GM19397 (cell line): ENCODE measurements at regions not wholly inside any gene's neighbourhood (a gene's known extent, or its start where the extent isn't known, plus 50 kb on each side); places are given as distances from the start of the nearest gene placed in this dataset.

Source experiments
- ATAC-seq: cut with Tn5 transposase; IDR thresholded peaks from one replicate; pipeline ENCODE4 v1.9.1; 2021; ENCODE audit warnings: mild to moderate bottlenecking, moderate library complexity; ENCODE audit not compliant: unreplicated experiment

DNA sequence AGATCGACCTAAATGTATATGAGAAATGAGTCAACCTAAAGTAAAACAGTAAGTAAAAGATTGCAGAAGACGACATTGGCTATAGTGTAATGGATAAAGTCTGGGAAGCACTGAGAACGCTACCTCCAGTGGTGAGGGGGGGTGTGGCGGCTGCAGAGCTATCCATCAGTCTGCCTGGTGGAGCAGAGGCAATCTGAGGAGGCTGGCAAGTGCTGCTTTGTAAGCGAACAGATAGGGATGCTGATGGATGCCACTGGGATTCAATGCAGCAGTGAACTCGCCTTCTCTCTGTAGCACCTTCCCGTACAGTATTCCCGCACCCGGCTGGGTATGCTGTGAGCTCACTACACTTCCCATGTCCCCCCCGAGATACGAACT is 261.5 kb downstream of the NSG2 start:
- ATAC-seq: no peak

DNA sequence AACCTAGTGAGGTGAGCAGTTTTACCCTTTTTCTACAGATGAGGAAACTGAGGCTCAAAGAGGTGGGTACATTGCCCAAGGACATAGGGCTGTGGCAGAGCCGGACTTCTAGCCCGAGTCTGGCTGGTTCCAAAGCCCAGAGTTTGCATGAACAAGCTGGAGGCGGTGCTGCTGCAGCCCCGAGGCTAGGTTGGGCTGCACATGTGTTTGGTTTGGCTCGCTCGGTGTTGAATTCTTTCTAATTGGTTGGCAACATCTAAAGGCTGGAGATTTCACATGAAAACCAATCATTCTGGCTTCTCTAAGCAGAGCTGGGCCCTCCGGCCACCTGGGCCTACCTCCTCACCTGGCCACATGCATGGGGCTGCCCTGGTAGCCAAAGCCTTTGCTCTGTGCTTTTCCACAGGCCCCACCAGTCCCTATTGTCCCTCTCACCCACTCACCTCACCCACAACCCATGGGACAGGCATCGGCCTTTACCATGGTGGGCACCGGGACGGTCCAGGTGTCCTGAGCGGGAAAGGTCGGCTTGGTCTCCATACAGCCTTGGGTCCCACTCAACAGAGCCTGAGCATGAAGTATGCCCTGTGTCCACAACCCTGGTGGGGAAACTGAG is 262.3 kb downstream of the NSG2 start:
- ATAC-seq: no peak

DNA sequence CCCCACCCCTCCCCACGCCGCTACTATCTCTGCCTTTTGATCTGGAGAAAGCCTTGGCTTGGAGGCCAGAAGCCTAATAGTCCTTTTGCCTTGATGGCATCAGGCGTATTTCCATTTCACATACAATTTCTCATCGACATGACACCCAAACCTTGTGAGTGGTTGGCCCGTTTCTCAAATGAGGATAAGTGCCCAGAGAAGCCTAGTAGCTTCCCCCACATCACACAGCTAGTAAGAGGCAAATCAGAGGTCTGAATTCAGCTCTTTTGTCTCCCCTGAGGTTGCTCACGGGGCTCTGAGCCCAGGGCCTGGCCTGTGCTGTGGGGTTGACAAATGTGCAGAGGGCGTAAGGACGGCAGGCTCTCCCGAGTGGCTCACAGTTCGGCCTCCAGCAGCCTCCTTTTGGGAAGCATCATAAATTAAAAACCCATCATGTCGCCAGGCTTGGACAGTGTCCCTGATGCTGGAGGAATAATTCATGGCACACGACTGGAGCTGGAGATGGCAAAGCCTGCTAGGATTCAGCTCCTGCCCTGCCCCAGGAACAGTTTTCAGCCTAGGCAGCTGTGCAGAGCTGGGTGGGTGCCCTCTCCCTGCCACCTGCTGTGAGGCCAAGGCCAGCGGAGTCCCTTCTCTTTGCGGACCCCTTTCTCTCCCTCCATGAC is 263.8 kb downstream of the NSG2 start:
- ATAC-seq: no peak

DNA sequence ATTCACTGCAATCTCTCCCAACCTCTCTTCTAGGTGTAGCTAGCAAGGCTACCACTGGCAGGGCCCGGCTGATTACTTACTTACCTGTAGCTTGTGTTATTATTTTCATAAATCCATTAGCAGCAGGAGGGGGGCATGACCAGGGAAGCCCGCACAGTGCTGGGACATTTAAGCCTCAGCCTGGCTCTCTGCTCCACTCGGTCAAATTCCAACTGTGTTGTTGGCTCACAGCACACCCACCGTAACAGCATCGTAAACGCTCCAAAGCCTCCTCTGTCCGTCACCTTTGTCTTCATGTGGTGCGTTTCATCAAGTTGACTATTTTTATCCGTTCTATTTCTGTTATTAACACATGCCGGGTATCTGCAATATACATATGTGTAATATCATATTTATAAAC is 264.7 kb downstream of the NSG2 start:
- ATAC-seq: no peak

DNA sequence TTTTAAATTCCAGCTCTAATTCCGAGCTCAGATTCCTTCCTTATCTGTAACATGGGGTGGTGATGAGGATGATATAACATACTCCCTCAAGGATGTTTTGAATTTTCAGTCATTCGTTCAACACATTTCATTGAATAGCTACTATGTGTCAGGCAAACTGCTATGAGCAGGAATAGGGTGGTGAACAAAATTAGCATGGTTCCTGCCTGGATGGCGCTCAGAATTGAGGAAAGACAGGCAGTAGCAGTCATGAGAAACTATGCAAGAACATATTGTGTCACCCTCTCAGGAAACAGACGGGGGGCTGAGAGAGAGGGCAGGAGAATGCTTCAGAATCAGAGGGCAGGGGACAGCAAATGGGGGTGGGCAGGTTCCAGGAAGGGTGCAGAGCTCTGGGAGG is 265.2 kb downstream of the NSG2 start:
- ATAC-seq: no peak

DNA sequence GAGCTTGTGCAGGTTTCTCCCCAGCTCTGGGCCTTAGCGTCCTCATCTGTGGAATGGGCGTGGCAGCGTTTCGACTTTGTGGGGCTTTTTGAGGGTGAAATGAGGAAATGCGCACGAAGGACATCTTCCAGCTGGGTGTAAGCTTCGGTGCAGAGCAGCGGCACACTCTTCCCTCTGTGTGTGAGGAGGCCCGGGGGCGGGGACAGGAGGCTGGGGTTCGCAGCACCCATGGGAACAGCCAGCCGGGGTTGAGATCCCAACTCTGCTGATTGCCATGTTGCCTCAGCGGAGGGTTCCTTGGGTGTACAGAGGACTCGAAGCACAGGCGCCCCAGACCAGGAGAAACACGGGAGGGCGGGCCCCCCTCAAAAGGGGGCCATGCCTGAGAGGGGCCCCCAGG is 265.6 kb downstream of the NSG2 start:
- ATAC-seq: no peak

DNA sequence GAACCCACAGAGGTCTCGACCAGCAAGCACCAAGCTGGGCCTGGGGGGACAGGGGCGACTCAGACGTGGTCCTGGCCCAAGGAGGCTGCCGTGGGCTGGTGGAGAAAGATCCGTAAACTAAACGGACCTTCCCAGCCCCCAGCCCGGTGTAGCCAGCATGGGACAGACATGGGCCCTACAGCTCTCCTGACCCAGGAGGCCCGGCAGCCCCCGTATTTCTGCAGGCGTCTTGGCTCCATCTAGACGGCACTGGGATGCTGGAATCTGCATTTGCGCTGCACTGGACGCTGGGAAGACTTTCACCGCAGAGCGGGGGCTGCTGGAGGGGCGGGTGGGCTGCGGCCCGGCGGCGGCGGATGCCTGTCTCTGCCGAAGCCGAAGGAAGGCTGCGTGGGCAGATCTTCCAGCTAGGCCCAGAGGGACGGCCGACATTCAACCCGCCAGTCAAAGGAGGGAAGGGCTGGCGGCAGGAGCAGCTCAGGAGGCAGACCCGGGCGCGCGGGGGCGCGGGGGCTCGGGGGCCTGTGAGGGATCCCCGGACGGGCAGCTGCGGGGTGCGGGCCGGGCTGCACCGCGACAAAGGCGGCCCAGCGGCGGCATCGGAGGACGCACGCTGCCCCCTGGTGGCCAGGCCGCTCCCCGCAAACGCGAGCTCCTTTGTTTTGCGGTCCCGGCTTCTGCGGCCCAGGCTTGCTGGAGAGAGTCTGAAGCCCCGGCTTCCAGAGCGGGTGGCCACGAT is 266.2 kb downstream of the NSG2 start:
- ATAC-seq: no peak

DNA sequence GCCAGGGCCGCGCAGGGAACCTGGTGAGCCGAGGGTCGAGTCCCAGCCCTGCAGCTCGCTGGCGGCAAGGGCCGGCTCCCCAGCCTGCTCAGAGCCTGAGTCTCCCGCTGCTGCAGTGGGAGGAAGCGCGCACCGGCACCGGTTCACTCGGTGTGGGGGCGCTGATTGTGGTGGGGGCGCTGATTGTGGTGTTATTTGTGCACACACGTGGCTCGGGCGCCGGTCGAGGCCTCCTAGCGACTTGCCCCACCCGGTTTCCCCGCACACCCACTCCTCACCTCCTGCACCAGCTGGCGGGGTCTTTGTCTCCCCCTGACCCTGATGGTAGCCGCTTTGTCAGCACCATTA is 266.7 kb downstream of the NSG2 start:
- ATAC-seq: no peak

DNA sequence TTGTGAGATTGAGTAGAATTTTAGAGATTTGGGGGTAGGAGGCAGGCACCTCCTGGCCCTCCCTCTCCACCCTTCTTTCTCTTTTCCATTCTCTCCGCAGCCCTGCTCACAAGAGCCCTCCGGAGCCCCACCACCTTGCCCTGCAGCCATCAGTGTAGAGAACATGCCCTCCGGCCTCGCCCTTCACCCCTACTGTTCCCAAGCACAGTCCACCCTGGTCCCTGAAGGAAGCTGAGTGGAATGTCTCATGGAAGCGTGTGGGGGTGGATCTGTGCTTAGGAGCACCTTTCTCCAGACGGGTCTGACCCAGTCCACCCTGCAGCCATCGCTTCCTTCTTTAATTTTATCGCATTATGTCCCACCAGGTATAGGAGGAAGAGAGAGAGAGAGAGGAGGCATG is 267.1 kb downstream of the NSG2 start:
- ATAC-seq: no peak

DNA sequence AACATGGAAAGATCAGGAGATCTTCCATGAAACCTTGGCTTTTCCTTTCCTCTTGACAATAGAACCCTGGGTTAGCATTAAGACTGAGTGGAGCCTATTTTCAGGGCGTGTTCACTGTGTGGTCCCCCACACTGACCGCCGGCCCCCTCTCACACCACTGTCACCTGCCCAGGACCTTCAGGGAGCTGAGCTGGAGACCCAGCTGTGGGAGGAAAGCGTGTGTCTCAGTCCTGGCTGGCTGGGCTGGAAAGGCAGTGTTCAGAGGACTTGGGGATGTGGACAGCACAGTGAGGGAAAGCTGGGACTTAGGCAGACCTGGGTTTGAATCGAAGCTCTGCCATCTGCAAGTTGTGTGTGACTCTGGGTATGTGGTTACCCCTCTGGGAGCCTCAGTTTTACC is 268.1 kb downstream of the NSG2 start:
- no peak for ATAC-seq

DNA sequence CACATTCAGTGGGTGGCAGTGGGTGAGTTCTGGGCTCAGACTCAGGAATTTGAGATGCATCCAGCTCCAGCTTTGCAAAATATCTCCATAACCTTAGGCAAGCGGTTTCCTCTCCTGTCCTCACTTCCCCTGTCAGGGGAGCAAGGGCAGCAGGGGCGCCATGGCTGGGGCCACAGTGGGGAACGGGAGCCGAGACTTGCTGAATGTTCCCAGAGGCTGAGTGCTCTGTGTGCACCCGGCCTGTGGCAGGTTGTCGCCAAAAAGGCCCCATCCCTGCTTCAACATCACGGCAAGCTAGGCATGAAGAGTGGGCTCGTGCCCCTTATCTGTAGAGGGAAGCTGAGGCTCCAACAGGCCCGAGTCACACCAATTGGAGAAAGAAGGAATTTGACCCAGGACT is 268.8 kb downstream of the NSG2 start:
- no peak for ATAC-seq

DNA sequence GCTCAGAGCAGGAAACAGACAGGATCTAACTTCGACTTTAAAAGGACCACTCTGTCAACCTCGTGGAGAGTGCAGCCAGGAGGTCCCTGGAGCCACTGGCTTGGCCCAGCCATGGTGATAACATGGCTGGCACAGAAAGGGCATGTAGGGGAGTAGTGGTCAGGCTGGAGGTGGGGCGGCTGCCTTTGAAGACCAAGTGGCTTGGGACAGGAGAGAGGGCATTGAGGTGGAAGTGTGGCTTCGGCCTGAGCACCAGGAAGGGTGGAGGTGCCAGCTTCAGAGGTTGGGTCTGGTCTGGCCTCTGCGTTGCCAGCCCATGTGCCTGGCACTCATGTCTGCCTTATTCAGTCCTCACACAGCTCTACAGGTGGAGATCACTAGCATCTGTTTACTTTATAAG is 270.0 kb downstream of the NSG2 start:
- ATAC-seq: no peak

DNA sequence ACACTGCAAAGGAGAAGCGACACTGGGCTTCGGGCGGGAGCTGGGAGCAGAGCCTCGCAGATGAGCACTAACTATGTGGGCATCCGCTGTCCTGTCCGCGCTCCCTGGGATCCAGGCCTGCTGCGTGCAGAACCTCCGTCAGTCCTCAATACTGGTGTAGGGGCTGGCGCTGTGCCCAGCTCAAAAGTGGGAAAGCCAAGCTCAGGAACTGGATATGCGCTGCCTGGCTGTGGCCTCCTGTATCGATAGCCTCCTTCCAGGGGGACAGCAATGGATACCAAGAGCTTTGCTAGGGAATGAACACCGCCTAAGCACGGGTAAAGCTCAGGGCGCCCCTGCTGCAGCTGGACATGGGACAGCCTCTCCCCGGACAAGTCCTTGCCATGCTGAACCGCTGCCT is 270.4 kb downstream of the NSG2 start:
- no peak for ATAC-seq

DNA sequence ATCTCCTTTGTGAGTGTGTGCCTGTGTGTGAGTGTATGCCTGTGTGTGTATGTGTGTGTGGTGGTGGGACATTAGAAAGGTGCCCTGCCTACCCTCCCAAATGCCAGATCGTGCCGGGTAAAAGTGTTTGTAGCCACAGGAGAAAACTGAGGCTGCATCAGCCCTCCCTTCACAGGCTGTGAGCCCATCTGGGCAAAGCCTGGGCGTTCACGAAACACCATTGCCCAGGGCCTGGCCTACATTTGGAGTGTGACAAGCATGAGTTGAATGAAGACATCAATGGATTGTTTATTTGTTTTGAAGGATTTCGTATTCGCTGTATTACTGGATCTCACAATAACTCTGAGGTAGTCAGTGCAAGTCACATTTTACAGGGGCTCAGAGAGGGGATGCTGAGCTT is 270.8 kb downstream of the NSG2 start:
- no peak for ATAC-seq

DNA sequence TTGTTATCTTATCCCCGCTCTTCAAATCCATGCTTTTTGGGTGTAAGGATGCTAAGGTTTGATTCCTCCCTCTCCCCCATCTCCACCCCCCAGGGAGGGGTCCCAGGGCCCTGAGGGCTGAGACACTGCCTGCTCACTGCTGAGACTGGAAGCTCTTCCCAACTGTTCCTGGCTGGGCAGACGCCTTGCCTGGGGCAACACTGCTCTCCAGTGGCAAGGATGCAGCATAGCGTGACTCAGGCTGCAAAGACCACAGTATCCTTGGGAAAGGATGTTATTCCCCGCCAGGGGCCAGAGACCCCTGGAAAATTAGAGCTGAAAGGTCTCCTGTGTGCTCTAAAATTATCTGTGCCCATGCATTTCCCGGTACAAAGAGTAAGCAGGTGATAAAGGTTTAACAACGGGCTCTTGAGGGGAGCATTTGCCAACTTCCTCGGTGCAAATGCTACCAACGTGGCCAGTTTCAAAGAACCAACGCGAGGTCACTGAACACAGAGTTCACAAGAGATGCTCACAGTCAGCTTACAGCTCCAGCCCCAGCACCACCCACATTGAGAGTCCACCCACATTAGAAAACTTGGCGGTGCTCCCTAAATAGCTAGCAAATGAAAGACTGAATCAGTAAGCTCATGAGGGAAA is 271.9 kb downstream of the NSG2 start:
- no peak for ATAC-seq

DNA sequence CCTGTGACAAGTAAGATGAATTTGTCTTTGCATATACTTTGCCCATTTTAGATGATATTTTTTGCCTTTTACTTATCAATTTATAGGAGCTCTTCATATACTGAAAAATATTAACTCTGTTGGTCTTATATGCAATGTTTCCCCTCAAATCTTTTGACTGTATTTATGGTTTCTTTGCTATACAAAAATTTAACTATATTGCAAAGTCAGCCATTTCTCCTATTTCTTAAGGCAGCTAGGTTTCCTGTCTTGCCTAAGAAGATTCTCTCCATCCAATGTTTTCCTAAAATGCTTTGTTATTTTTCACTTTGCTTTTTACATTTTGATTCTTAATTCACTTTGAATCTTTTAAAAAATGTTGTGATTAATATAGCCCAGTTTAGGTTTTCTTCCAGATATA is 273.1 kb downstream of the NSG2 start:
- no peak for ATAC-seq

DNA sequence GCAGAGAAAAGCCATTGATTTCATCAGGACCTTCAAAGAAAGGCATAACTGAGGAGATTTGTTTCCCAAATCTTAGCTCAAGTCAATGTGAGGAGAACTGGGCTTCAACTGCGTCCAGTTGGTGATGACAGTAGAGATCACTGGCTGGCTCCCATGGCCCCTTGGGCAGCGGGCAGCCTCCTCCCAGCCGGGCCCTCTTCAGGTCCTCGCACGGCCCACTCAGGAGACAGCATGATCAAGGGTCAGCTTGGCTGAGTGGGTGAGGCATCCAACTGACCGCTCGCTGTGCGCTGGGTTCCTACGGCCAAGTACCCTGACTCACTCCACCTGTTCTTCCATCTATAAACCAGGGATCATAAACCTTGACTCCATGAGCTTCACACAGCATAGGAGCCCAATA is 274.0 kb downstream of the NSG2 start:
- ATAC-seq: no peak

DNA sequence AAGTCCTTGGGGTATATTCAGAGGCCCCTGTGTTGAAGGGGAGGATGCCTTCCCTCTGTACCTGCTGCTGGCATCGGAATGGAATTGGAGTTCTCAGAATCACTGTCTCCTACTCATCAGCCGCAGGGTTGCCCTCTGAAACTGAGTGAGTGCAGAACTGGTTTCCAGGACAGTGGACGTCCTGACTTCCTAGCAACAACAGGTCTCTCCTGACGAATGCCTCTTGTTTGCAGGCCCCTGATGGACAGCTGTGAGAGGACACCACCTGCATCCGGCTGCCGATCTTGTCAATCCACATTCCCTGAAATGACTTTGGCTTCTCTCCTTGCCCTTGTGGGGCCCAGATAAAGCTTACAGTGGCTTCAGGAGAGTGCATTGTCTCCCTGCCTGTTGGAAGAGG is 274.5 kb downstream of the NSG2 start:
- ATAC-seq: no peak

DNA sequence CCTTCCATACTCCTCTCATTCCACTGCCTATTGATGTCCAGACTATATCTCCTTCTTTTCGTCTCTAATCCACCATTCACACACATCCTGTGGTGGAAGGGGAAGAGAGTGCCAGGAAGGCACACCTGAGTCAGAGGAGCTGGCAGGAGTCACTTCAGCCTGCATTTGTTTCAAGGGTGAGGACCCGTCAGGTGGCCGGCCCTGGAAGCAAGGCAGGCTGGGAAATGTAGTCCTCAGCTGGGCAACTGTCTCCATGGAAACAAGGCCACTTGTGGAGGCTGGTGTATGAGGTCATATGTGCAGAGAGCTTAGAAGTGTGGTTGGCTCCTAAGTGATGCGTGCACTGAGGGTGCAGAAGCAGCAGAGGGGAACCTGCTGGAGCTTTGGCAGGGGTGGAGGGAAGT is 278.4 kb downstream of the NSG2 start:
- no peak for ATAC-seq

DNA sequence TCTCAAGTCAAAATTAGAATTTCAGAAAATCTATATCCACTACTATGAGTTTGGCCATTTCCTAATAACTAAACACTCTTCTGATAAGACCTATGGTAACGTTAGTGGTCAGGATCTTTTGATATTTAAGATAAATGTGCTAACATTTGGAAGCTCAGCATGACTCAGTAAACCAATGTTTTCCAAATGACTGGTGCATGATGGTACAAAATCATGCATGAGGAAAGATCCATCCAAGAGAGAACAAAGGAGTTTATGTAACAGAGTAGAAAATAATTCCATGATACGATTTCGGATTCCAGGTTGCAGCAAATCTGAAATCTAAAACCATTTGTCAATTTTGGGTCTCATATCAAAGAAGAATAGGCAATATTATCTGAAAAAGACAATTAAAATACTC is 279.2 kb downstream of the NSG2 start:
- no peak for ATAC-seq

DNA sequence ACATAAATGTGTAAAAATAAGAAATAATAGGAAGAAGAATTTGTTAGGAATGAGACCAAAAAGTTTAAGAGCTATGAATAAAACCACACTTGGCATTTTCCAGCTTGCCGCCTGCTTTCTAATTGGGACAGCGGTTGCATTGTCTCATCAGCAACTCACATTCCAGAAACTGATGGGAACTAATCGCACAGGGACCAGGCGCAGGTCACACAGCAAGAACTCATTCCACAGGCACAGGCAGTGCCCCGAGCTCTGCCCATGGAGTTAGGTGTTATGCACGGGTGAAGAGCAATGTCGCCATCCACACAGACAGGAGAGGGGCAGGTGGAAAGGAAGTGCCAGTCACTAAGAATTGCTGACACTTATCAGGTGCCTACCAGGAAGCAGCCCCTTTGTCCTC is 279.9 kb downstream of the NSG2 start:
- ATAC-seq: no peak

DNA sequence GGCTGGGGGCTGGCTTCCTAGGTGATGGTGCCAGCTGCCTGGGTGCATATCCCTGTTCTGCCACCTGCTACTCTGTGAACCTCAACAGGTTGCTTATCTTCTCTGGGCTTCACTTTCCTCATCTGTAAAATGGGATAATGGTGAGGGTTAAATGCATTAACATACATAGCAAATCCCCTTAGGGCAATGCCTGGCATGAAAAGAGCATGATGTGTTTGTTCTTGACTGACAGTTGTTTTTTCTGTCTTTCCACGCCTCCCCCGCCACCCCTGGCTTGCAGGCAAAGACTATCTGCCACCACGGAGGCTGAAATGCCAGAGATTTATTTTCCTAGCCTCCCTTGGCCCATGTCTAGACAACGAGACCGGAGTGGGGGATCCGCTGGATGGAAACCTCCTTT is 280.5 kb downstream of the NSG2 start:
- no peak for ATAC-seq
